HG03575 (cell line): ENCODE measurements at regions not wholly inside any gene's neighbourhood (a gene's known extent, or its start where the extent isn't known, plus 50 kb on each side); places are given as distances from the start of the nearest gene placed in this dataset.
"Not testable (repeated sequence)": the region's sequence is repeated elsewhere in the genome, so short reads cannot be mapped to it uniquely, and the experiment has no call there.

Experiments
- ATAC-seq: cut with Tn5 transposase; IDR thresholded peaks from one replicate; pipeline ENCODE4 v1.9.1; 2021; ENCODE audit not compliant: unreplicated experiment, insufficient number of reproducible peaks, low FRiP score; ENCODE audit errors: extremely low read depth

DNA sequence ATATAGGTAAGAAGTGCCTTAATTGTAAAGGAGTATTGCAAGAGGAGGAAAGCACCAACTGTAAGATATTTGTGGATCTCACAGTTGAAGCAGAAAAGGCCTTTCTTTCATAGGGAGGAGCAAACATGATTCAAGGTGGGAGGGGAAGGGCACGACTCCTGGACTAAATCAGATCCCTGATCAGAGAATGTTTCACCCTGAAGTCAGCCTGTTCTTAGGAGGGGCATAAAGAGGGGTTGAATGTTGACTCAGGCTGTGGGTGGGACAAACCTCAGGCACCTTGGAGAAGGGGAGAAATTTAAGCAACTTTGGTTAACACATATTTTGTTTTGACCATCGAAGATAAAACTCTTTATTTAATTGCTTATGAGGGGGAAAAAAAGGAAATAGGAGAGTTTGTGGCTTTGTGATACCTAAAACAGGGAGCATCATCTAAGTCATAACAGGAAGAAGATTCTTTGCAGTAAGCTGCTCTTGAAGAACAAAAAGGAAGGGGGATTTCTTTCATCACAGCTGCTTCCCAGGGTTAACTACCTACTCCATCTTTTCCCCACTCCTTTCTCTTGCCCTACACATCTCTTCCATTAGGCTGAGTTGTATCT is 158.6 kb upstream of the ZNF267 start:
- ATAC-seq = no peak

- ATAC-seq = no peak
These were observed 157.7 kb upstream of the ZNF267 start for GRCh38 chr16:31715915-31716314.

- ATAC-seq = no peak
These were observed 154.6 kb upstream of the ZNF267 start for GRCh38 chr16:31718998-31719397.

DNA sequence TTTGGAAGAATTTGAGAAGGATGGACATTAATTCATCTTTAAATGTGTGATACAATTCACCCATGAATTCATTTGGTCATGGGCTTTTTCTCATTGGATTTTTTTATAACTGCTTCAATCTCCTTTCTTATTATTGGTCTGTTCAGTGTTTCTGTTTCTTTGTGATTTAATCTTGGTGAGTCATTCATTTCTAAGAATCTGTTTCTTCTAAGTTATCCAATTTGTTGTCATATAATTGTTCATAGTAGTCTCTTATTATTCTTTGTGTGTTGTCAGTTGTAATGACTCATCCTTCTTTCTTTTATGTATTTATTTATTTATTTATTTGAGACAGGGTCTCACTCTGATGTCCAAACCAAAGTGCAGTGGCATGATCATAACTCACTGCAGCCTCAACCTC is 146.1 kb upstream of the ZNF267 start:
- no peak for ATAC-seq

- no peak for ATAC-seq
These were observed 139.3 kb upstream of the ZNF267 start for GRCh38 chr16:31734265-31734664.

DNA sequence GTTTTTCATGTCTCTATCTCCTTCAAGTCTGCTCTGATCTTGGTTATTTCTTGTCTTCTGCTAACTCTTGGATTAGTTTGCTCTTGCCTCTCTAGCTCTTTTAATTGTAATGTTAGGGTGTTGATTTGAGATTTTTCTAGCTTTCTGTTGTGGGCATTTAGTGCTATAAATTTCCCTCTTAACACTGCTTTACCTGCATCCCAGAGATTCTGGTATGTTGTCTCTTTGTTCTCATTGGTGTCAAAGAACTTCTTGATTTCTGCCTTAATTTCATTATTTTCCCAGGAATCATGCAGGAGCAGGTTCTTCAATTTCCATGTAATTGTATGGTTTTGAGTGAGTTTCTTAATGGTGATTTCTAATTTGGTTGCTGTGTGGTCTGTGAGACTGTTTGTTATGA is 128.5 kb upstream of the ZNF267 start:
- ATAC-seq = not testable (repeated sequence)

GRCh38 chr16:31745900-31746299 is 127.7 kb upstream of the ZNF267 start:
- no peak for ATAC-seq

- ATAC-seq = no peak
These were observed 118.5 kb upstream of the ZNF267 start for GRCh38 chr16:31754998-31755615.

- ATAC-seq = no peak
These were observed 109.5 kb upstream of the ZNF267 start for GRCh38 chr16:31764103-31764502.

DNA sequence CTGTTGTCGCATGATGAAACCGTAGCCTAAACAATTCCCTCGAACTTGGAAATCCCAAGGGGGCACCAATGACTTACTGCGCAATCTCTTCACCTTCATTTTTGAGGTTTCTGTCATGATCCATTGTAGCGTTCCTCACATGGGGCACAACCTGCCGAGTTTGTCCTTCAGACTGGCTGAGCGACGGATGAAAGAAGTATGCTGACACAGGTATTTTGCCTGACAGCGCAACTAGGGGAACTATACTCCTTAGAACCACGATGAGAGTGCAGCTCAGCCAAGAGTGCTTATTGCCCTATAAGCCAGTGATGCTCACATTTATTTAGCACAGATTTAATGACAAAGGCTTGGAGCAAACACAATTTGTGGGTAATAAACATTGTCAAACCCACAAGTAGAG is 106.3 kb upstream of the ZNF267 start:
- ATAC-seq = no peak

DNA sequence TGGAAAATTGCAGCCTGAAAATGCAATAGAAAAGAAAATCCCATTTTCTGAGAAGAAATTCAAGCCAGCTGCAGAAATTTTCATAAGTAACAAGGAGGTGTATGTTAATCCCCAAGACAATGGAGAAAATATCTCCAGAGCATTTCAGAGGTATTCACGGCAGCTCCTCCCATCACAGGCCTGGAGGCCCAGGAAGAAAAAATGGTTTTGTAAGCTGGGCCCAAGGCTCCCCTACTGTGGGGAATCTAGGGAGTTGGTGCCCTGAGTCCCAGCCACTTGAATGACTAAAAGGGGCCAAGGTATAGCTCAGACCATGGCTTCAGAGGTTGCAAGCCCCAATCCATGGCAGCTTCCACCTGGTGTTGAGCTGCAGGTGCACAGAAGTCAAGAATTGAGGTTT is 93.3 kb upstream of the ZNF267 start:
- no peak for ATAC-seq

- ATAC-seq = no peak
These were observed 88.5 kb upstream of the ZNF267 start for GRCh38 chr16:31785126-31785525.

DNA sequence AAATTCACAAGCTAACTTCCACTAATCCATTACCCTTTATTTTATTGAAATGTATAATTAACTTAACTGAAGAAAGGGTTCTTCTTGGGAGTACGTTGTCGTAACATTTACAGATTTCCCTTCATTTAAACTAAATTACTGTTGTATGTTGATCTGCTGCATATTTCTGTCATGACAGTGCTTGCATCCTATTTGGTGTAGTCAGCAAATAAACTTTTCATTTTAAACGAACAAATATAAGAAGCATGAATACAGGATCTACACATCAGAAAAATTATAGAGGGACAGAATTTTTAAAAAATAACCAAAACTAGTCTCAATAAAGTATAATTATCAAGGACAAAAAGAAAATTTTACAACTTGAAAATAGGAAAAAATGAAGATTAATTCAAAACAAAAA is 66.5 kb upstream of the ZNF267 start:
- no peak for ATAC-seq

DNA sequence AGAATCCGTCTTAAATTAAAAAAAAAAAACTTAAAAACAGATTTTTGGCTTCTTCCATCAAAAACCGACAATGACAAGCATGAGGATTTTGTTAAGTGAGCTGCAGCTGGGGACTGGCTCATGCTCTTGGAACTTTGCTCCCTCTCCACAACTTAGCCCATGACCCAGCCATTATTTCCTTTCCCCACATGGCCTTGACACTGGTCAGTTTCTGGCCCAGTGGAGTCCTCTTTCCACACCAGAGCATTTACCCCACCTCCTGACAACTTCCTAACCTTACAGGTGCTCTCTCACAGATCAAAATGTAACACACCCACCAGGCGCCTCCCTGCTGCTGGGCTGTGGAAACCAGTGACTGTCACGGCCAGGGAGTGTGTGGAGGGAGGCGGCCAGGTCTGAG is 62.7 kb upstream of the ZNF267 start:
- ATAC-seq = no peak

- ATAC-seq = not testable (repeated sequence)
These were observed 57.5 kb upstream of the ZNF267 start for GRCh38 chr16:31816141-31816540.

- ATAC-seq = no peak
These were observed 54.2 kb upstream of the ZNF267 start for GRCh38 chr16:31819386-31819785.

- no peak for ATAC-seq
These were observed 53.7 kb upstream of the ZNF267 start for GRCh38 chr16:31819948-31820347.
